ENCODE measurements at regions not wholly inside any gene's neighbourhood (a gene's known extent, or its start where the extent isn't known, plus 50 kb on each side); places are given as distances from the start of the nearest gene placed in this dataset.

DNA sequence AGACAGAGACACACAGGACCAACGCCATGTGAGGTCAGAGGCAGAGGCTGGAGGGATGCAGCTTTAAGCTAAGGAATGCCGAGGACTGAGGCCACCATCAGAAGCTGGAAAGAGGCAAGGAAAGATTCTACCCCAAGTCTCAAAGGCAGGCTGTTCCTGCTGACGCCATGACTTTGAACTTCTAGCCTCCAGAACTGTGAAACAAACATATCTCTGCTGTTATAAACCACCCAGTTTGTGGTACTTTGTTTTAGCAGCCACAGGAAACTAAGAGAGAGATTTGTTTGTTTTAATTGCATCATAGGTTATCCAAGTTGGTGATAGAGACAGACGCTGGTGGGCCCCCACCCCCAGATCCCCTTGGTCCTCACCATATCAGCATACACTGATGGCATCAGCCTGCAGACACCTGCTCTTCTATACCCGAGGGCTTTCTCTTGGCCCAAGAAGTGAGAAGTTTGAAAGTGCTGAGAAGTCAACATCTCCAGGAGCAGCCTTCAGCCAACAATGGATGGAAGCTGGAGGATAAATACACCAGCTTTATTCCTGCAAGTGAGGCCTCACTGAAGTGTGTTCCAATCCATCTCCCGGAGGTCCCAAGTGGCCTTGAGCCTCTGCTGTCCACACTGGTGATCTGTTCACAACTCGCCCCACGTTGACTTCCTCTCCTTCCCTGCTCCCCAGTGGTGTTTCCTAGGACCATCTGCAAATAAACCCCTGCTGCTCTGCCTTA, 154.7 kb downstream of the BTBD3 start:
- TF ChIP-seq, protein P1, sequence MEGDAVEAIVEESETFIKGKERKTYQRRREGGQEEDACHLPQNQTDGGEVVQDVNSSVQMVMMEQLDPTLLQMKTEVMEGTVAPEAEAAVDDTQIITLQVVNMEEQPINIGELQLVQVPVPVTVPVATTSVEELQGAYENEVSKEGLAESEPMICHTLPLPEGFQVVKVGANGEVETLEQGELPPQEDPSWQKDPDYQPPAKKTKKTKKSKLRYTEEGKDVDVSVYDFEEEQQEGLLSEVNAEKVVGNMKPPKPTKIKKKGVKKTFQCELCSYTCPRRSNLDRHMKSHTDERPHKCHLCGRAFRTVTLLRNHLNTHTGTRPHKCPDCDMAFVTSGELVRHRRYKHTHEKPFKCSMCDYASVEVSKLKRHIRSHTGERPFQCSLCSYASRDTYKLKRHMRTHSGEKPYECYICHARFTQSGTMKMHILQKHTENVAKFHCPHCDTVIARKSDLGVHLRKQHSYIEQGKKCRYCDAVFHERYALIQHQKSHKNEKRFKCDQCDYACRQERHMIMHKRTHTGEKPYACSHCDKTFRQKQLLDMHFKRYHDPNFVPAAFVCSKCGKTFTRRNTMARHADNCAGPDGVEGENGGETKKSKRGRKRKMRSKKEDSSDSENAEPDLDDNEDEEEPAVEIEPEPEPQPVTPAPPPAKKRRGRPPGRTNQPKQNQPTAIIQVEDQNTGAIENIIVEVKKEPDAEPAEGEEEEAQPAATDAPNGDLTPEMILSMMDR (IDR thresholded peaks at IDR 0.05 in 4 of 5, conservative IDR thresholded peaks at IDR 0.05 in 1 of 5) = no peak
- no peak for TF ChIP-seq POLR2A (IDR thresholded peaks at IDR 0.05)
